ENCODE measurements at regions not wholly inside any gene's neighbourhood (a gene's known extent, or its start where the extent isn't known, plus 50 kb on each side); places are given as distances from the start of the nearest gene placed in this dataset.

- DNase-seq = no peak
- Histone ChIP-seq H3K4me3 (no peak overlapping the region), H3K36me3 (no peaks in the 10 kb centered on the region), H3K4me1 (ENCODE audit: insufficient read depth) (no peaks in the 10 kb centered on the region), H3K27me3 (no peaks in the 10 kb centered on the region), H3K9me3 (no peaks in the 10 kb centered on the region), H3K27ac (no peak overlapping the region)
- intact Hi-C loops (cut with DNase I) = loop anchor here in 1 of 4 donors (10.0 kb wide), 1 partner anchor 275 kb away; no protein-coding TSS in a partner anchor
- 83 to 91% (median 89%) methylated on average over 32 of the region's 32 CpGs for WGBS, 3 donors
- TF ChIP-seq POLR2A (IDR thresholded peaks at IDR 0.05) (no peak), EP300 (IDR thresholded peaks at IDR 0.05) (no peak), CTCF (IDR thresholded peaks at IDR 0.05) (no peak)
Measured at GRCh38 chr16:86869288-86870022, 291.1 kb downstream of the FOXL1 start.

- H3K27me3 ChIP-seq = no peaks in the 10 kb centered on the region
- intact Hi-C loops (cut with DNase I) = no loop called here
- DNase-seq = no peak
- no peak overlapping the region for H3K27ac ChIP-seq
- H3K4me1 ChIP-seq (ENCODE audit: insufficient read depth) = no peaks in the 10 kb centered on the region
- 77 to 86% (median 81%) methylated on average over 9 of the region's 9 CpGs for WGBS, 3 donors
- H3K9me3 ChIP-seq = no peaks in the 10 kb centered on the region
- H3K4me3 ChIP-seq = no peak overlapping the region
- H3K36me3 ChIP-seq = no peaks in the 10 kb centered on the region
- TF ChIP-seq POLR2A (IDR thresholded peaks at IDR 0.05) (no peak), CTCF (IDR thresholded peaks at IDR 0.05) (no peak), EP300 (IDR thresholded peaks at IDR 0.05) (no peak)
Measured at GRCh38 chr16:86870380-86870779, 292.0 kb downstream of the FOXL1 start.

GRCh38 chr16:86872131-86872530 lies 293.8 kb downstream of the FOXL1 start:
- no peaks in the 10 kb centered on the region for H3K4me1 ChIP-seq (ENCODE audit: insufficient read depth)
- DNase-seq = no peak
- no peaks in the 10 kb centered on the region for H3K9me3 ChIP-seq
- WGBS, 3 donors = 63 to 69% (median 63%) methylated on average over 9 of the region's 9 CpGs
- TF ChIP-seq POLR2A (IDR thresholded peaks at IDR 0.05) (no peak), EP300 (IDR thresholded peaks at IDR 0.05) (no peak), CTCF (IDR thresholded peaks at IDR 0.05) (no peak)
- intact Hi-C loops (cut with DNase I) = no loop called here
- no peak overlapping the region for H3K4me3 ChIP-seq
- no peaks in the 10 kb centered on the region for H3K36me3 ChIP-seq
- no peaks in the 10 kb centered on the region for H3K27me3 ChIP-seq
- no peak overlapping the region for H3K27ac ChIP-seq

- intact Hi-C loops (cut with DNase I) = no loop called here
- DNase-seq = no peak
- no peak for TF ChIP-seq CTCF (IDR thresholded peaks at IDR 0.05)
- TF ChIP-seq EP300 (IDR thresholded peaks at IDR 0.05) = no peak
- no peak for TF ChIP-seq POLR2A (IDR thresholded peaks at IDR 0.05)
- Histone ChIP-seq H3K4me1 (ENCODE audit: insufficient read depth) (no peaks in the 10 kb centered on the region), H3K36me3 (no peaks in the 10 kb centered on the region), H3K27me3 (no peaks in the 10 kb centered on the region), H3K4me3 (no peak overlapping the region), H3K9me3 (no peaks in the 10 kb centered on the region), H3K27ac (no peak overlapping the region)
- WGBS, 3 donors = 86 to 88% (median 87%) methylated on average over 8 of the region's 8 CpGs
Measured at GRCh38 chr16:86872833-86873232, 294.5 kb downstream of the FOXL1 start.

Data from ovary (tissue), 7 donors.